GM19395 (cell line): ENCODE measurements at regions not wholly inside any gene's neighbourhood (a gene's known extent, or its start where the extent isn't known, plus 50 kb on each side); places are given as distances from the start of the nearest gene placed in this dataset.

Experiments
- ATAC-seq: cut with Tn5 transposase; IDR thresholded peaks from one replicate; pipeline ENCODE4 v1.9.1; 2021; ENCODE audit warnings: mild to moderate bottlenecking, moderate library complexity; ENCODE audit not compliant: unreplicated experiment

- no peak for ATAC-seq
Measured at GRCh38 chr12:132426349-132427173, 63.4 kb upstream of the FBRSL1 start.

GRCh38 chr12:132424811-132425210 lies 65.1 kb upstream of the FBRSL1 start:
- no peak for ATAC-seq

GRCh38 chr12:132423820-132424645 lies 65.9 kb upstream of the FBRSL1 start:
- no peak for ATAC-seq

GRCh38 chr12:132423251-132423819 lies 66.6 kb upstream of the FBRSL1 start:
- no peak for ATAC-seq

GRCh38 chr12:132422381-132423043 lies 67.4 kb upstream of the FBRSL1 start:
- no peak for ATAC-seq

GRCh38 chr12:132422040-132422380 lies 67.9 kb upstream of the FBRSL1 start:
- no peak for ATAC-seq

GRCh38 chr12:132419631-132420246 lies 70.2 kb upstream of the FBRSL1 start:
- no peak for ATAC-seq

- no peak for ATAC-seq
Measured at GRCh38 chr12:132418393-132418925, 71.5 kb upstream of the FBRSL1 start.

GRCh38 chr12:132417741-132418140 lies 72.2 kb upstream of the FBRSL1 start:
- no peak for ATAC-seq

- no peak for ATAC-seq
Measured at GRCh38 chr12:132416827-132417226, 73.1 kb upstream of the FBRSL1 start.

GRCh38 chr12:132416121-132416673 lies 73.8 kb upstream of the FBRSL1 start:
- ATAC-seq, result no peak

- no peak for ATAC-seq
Measured at GRCh38 chr12:132415327-132416120, 74.4 kb upstream of the FBRSL1 start.

- peak; percentile 84 for ATAC-seq
Measured at GRCh38 chr12:132414634-132415326, 75.2 kb upstream of the FBRSL1 start.

GRCh38 chr12:132413931-132414588 lies 75.9 kb upstream of the FBRSL1 start:
- no peak for ATAC-seq

- ATAC-seq, result no peak
Measured at GRCh38 chr12:132411457-132411856, 78.5 kb upstream of the FBRSL1 start.

- no peak for ATAC-seq
Measured at GRCh38 chr12:132410849-132411248, 79.1 kb upstream of the FBRSL1 start.

- ATAC-seq, result no peak
Measured at GRCh38 chr12:132410296-132410625, 79.7 kb upstream of the FBRSL1 start.

- ATAC-seq, result no peak
Measured at GRCh38 chr12:132409495-132410295, 80.3 kb upstream of the FBRSL1 start.
